Body of pancreas (tissue), 4 donors: ENCODE measurements at regions not wholly inside any gene's neighbourhood (a gene's known extent, or its start where the extent isn't known, plus 50 kb on each side); places are given as distances from the start of the nearest gene placed in this dataset.

Source experiments
- ATAC-seq: fragments of 150-250 bp; one replicate; pipeline ENCODE4 v1.9.1; 2016
- DNase-seq, 4 donors: peaks; one replicate each; pipeline ENCODE4 v3.0.0-alpha.2; 2019
- H3K27ac ChIP-seq, 4 donors: fragments of 200-600 bp; sonication (generic); 1 replicate in 3 of 4; 2 replicates in 1 of 4; pipeline versions ENCODE4 v1.5.1 to v1.6.1; 2016 to 2019; ENCODE audit warnings: mild to moderate bottlenecking in 1 of 4, mixed read lengths in 1 of 4, moderate library complexity in 1 of 4
- H3K27me3 ChIP-seq, 2 donors: fragments of 200-600 bp; sonication (generic); one replicate each; pipeline ENCODE4 v1.6.0; 2016; ENCODE audit warnings: mild to moderate bottlenecking in 1 of 2
- H3K36me3 ChIP-seq, 2 donors: fragments of 200-600 bp; sonication (generic); replicated peaks in 1 of 2; 2 replicates each; pipeline ENCODE4 v1.5.1; 2016; ENCODE audit warnings: low read depth in 2 of 2; ENCODE audit not compliant: insufficient read depth in 1 of 2
- H3K4me1 ChIP-seq: fragments of 200-600 bp; sonication (generic); one replicate; pipeline ENCODE4 v1.6.0; 2016
- H3K4me3 ChIP-seq, 2 donors: fragments of 200-600 bp; sonication (generic); 1 replicate in 1 of 2; 2 replicates in 1 of 2; pipeline ENCODE4 v1.5.1; 2016 to 2019
- H3K9me3 ChIP-seq, 3 donors: fragments of 200-600 bp; sonication (generic); 1 replicate in 2 of 3; 2 replicates in 1 of 3; pipeline ENCODE4 v1.5.1; 2016
- CTCF ChIP-seq, 7 experiments: fragments of 450-650 bp in 4 of 7; fragments of 200-600 bp in 3 of 7; sonication (generic) in 3 of 7; IDR thresholded peaks; one replicate each; pipeline ENCODE4 v1.5.1; 2016 to 2019; ENCODE audit warnings: antibody characterized with exemption in 7 of 7
- POLR2A ChIP-seq, 3 donors: fragments of 450-650 bp; IDR thresholded peaks; one replicate each; pipeline ENCODE4 v1.6.1; 2016; ENCODE audit warnings: antibody characterized with exemption in 3 of 3, mild to moderate bottlenecking in 2 of 3
- WGBS, 2 donors: methylation state at CpG; one replicate each; pipeline ENCODE4 v1.1.5; 2017; 5-methylcytosine and 5-hydroxymethylcytosine counted together
- intact Hi-C: fragments of 100-400 bp; cut with DNase I; formaldehyde crosslinking; loops from one replicate; pipeline ENCODE4 v1.15.1; 2023

- intact Hi-C loops: no loop called here
- H3K36me3 ChIP-seq: no peaks in the 10 kb centered on the region
- 63% methylated on average over 7 of the region's 7 CpGs for whole genome bisulfite sequencing, 2 donors
- no peak overlapping the region for H3K27ac ChIP-seq
- no peaks in the 10 kb centered on the region for H3K27me3 ChIP-seq
- no peak overlapping the region for H3K4me3 ChIP-seq
- H3K9me3 ChIP-seq: no peaks in the 10 kb centered on the region
- DNase-seq (no peak), ATAC-seq (no peak)
- H3K4me1 ChIP-seq: no peaks in the 10 kb centered on the region
- no peak for TF ChIP-seq CTCF (IDR thresholded peaks at IDR 0.05)
- no peak for TF ChIP-seq POLR2A (IDR thresholded peaks at IDR 0.05)
These were observed 135.1 kb downstream of the TLR5 start for GRCh38 chr1:223007935-223008334.

GRCh38 chr1:223008808-223009207 lies 134.2 kb downstream of the TLR5 start:
- DNase-seq (no peak), ATAC-seq (no peak)
- Histone ChIP-seq H3K4me1 (no peaks in the 10 kb centered on the region), H3K27ac (no peak overlapping the region), H3K4me3 (no peak overlapping the region), H3K36me3 (no peaks in the 10 kb centered on the region), H3K27me3 (no peaks in the 10 kb centered on the region), H3K9me3 (no peaks in the 10 kb centered on the region)
- WGBS, 2 donors: 34% methylated on average over 2 of the region's 2 CpGs
- TF ChIP-seq CTCF (IDR thresholded peaks at IDR 0.05): no peak
- TF ChIP-seq POLR2A (IDR thresholded peaks at IDR 0.05): no peak
- intact Hi-C loops: no loop called here

- ATAC-seq: no peak
- no peaks in the 10 kb centered on the region for H3K4me1 ChIP-seq
- no peaks in the 10 kb centered on the region for H3K27me3 ChIP-seq
- WGBS, 2 donors: 56 to 89% methylated on average over 3 of the region's 3 CpGs
- TF ChIP-seq POLR2A (IDR thresholded peaks at IDR 0.05): no peak
- TF ChIP-seq CTCF (IDR thresholded peaks at IDR 0.05): no peak
- DNase-seq: no peak
- intact Hi-C loops: no loop called here
- H3K27ac ChIP-seq: no peak overlapping the region
- no peak overlapping the region for H3K4me3 ChIP-seq
- H3K36me3 ChIP-seq: no peaks in the 10 kb centered on the region
- no peaks in the 10 kb centered on the region for H3K9me3 ChIP-seq
These were observed 133.6 kb downstream of the TLR5 start for GRCh38 chr1:223009406-223009805.

GRCh38 chr1:223010582-223011504 lies 132.2 kb downstream of the TLR5 start:
- no peak for DNase-seq

More at GRCh38 chr1:223010582-223011504, 132.2 kb downstream of the TLR5 start:
- WGBS, 2 donors: 49 to 52% methylated on average over 8 of the region's 8 CpGs
- ATAC-seq: no peak
- Histone ChIP-seq H3K4me3 (no peak overlapping the region), H3K27me3 (no peaks in the 10 kb centered on the region), H3K9me3 (no peaks in the 10 kb centered on the region), H3K4me1 (no peaks in the 10 kb centered on the region), H3K36me3 (no peaks in the 10 kb centered on the region), H3K27ac (no peak overlapping the region)
- intact Hi-C loops: no loop called here
- no peak for TF ChIP-seq CTCF (IDR thresholded peaks at IDR 0.05)
- no peak for TF ChIP-seq POLR2A (IDR thresholded peaks at IDR 0.05)
